Loucy (cell line): ENCODE measurements at regions not wholly inside any gene's neighbourhood (a gene's known extent, or its start where the extent isn't known, plus 50 kb on each side); places are given as distances from the start of the nearest gene placed in this dataset.

Experiments used
- H2AFZ ChIP-seq: fragments of 200-600 bp; sonication (generic); 2 replicates; pipeline ENCODE4 v1.6.0; 2016; ENCODE audit warnings: antibody characterized with exemption, mild to moderate bottlenecking, low read length, moderate library complexity
- H3F3A ChIP-seq: fragments of 200-600 bp; 2 replicates; pipeline ENCODE4 v1.6.0; 2016; ENCODE audit warnings: antibody characterized with exemption, low read depth, mild to moderate bottlenecking
- H3K27me3 ChIP-seq: fragments of 200-600 bp; sonication (generic); 2 replicates; pipeline ENCODE4 v1.6.1; 2014; ENCODE audit warnings: low read length, mild to moderate bottlenecking; ENCODE audit not compliant: insufficient read depth, poor library complexity, severe bottlenecking
- H3K36me3 ChIP-seq: fragments of 200-600 bp; sonication (generic); 2 replicates; pipeline ENCODE4 v1.6.1; 2016; ENCODE audit warnings: low read length; ENCODE audit not compliant: insufficient read depth
- H3K4me1 ChIP-seq: fragments of 200-600 bp; sonication (generic); 2 replicates; pipeline ENCODE4 v1.5.1; 2014; ENCODE audit warnings: low read length, mild to moderate bottlenecking; ENCODE audit not compliant: insufficient read depth, poor library complexity, severe bottlenecking
- H3K4me2 ChIP-seq: fragments of 200-600 bp; sonication (generic); 2 replicates; pipeline ENCODE4 v1.6.0; 2014; ENCODE audit warnings: antibody characterized with exemption, low read length, low read depth, mild to moderate bottlenecking; ENCODE audit not compliant: poor library complexity, severe bottlenecking
- H3K4me3 ChIP-seq: fragments of 200-600 bp; sonication (generic); 2 replicates; pipeline ENCODE4 v1.5.1; 2014; ENCODE audit warnings: low read length, mild to moderate bottlenecking, mixed read lengths; ENCODE audit not compliant: poor library complexity, severe bottlenecking
- H3K79me2 ChIP-seq: fragments of 200-600 bp; sonication (generic); 2 replicates; pipeline ENCODE4 v1.6.1; 2014; ENCODE audit warnings: low read length; ENCODE audit not compliant: insufficient read depth
- H3K9ac ChIP-seq: fragments of 200-600 bp; sonication (generic); 2 replicates; pipeline ENCODE4 v1.6.0; 2014; ENCODE audit warnings: mild to moderate bottlenecking, low read depth, low read length, moderate library complexity; ENCODE audit not compliant: poor library complexity, severe bottlenecking
- H3K9me2 ChIP-seq: fragments of 200-600 bp; sonication (generic); replicated peaks from 2 replicates; pipeline ENCODE4 v1.6.1; 2016; ENCODE audit warnings: low read depth, low read length, mixed read lengths
- H3K9me3 ChIP-seq: fragments of 200-600 bp; sonication (generic); 2 replicates; pipeline ENCODE4 v1.6.1; 2014; ENCODE audit warnings: mild to moderate bottlenecking, antibody characterized with exemption, low read length, low read depth; ENCODE audit not compliant: insufficient read depth
- H4K20me1 ChIP-seq: fragments of 200-600 bp; sonication (generic); 2 replicates; pipeline ENCODE4 v1.6.0; 2014; ENCODE audit warnings: antibody characterized with exemption, low read length, mild to moderate bottlenecking; ENCODE audit not compliant: insufficient read depth, poor library complexity, severe bottlenecking
- EZH2phosphoT487 ChIP-seq: fragments of 200-600 bp; IDR thresholded peaks from 2 replicates; pipeline ENCODE4 v1.6.1; 2018; ENCODE audit warnings: antibody characterized with exemption, mild to moderate bottlenecking, moderate library complexity, borderline replicate concordance
- TF ChIP-seq, protein P1 (sequence below): fragments of 200-600 bp; sonication (generic); conservative IDR thresholded peaks from 2 replicates; pipeline ENCODE4 v1.5.1; 2014; ENCODE audit warnings: mild to moderate bottlenecking, antibody characterized with exemption, low read length

DNA sequence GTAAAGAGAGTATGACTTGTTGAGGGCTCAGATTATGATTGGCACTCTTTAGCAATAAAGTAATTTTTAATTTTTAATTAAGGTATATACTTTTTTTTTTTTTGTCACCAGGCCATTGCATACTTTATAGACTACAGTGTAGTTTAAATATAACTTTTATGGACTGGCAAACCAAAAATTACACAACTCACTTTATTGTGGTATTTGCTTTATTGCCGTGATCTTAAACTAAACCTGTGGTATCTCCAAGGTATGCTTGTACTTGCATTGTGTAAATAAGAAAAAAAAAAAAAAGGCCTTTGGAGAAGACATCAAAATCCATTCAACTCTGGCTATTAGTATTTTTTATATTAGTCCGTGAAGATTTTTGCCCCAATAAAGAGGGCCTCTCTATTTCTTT, 646.7 kb upstream of the FOXG1 start:
- Histone ChIP-seq H4K20me1 (no peaks in the 10 kb centered on the region), H3K9ac (no peak overlapping the region)

DNA sequence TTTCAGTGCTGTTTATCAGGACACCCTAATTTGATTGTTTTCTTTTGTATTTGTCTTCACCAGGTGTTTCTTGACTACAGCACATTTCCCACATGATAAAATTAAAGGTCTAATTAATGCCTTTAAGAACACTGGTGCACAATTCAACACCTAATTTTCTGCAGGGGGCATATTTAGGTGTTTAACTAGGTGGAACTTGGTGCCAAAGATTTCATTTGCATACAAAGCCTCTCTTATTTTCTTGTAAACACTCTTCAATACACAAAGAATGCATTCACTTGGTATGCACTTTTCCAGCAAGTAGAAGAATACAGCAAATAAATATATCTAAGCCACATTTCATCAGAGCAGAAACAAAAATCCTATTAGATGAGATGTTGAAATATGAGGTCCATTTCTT, 646.2 kb upstream of the FOXG1 start:
- Histone ChIP-seq H3K4me3 (no peak overlapping the region), H2AFZ (no peak overlapping the region), H3K4me1 (no peaks in the 10 kb centered on the region), H3K9me2 (no peaks in the 10 kb centered on the region), H3K27me3 (no peaks in the 10 kb centered on the region), H3K9ac (no peak overlapping the region), H3F3A (no peaks in the 10 kb centered on the region), H4K20me1 (no peaks in the 10 kb centered on the region), H3K9me3 (no peaks in the 10 kb centered on the region), H3K79me2 (no peaks in the 10 kb centered on the region), H3K4me2 (no peak overlapping the region), H3K36me3 (no peaks in the 10 kb centered on the region)
- no peak for TF ChIP-seq EZH2phosphoT487
- TF ChIP-seq, protein P1, sequence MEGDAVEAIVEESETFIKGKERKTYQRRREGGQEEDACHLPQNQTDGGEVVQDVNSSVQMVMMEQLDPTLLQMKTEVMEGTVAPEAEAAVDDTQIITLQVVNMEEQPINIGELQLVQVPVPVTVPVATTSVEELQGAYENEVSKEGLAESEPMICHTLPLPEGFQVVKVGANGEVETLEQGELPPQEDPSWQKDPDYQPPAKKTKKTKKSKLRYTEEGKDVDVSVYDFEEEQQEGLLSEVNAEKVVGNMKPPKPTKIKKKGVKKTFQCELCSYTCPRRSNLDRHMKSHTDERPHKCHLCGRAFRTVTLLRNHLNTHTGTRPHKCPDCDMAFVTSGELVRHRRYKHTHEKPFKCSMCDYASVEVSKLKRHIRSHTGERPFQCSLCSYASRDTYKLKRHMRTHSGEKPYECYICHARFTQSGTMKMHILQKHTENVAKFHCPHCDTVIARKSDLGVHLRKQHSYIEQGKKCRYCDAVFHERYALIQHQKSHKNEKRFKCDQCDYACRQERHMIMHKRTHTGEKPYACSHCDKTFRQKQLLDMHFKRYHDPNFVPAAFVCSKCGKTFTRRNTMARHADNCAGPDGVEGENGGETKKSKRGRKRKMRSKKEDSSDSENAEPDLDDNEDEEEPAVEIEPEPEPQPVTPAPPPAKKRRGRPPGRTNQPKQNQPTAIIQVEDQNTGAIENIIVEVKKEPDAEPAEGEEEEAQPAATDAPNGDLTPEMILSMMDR, result no peak

More for the DNA sequence above, 646.7 kb upstream of the FOXG1 start:
- no peaks in the 10 kb centered on the region for H3K9me2 ChIP-seq
- no peaks in the 10 kb centered on the region for H3K4me1 ChIP-seq
- H3K9me3 ChIP-seq, result no peaks in the 10 kb centered on the region
- no peak overlapping the region for H3K4me3 ChIP-seq
- TF ChIP-seq, protein P1, result no peak
- no peak for TF ChIP-seq EZH2phosphoT487
- H2AFZ ChIP-seq, result no peak overlapping the region
- H3F3A ChIP-seq, result no peaks in the 10 kb centered on the region
- no peak overlapping the region for H3K4me2 ChIP-seq
- H3K27me3 ChIP-seq, result no peaks in the 10 kb centered on the region
- H3K79me2 ChIP-seq, result no peaks in the 10 kb centered on the region
- H3K36me3 ChIP-seq, result no peaks in the 10 kb centered on the region

DNA sequence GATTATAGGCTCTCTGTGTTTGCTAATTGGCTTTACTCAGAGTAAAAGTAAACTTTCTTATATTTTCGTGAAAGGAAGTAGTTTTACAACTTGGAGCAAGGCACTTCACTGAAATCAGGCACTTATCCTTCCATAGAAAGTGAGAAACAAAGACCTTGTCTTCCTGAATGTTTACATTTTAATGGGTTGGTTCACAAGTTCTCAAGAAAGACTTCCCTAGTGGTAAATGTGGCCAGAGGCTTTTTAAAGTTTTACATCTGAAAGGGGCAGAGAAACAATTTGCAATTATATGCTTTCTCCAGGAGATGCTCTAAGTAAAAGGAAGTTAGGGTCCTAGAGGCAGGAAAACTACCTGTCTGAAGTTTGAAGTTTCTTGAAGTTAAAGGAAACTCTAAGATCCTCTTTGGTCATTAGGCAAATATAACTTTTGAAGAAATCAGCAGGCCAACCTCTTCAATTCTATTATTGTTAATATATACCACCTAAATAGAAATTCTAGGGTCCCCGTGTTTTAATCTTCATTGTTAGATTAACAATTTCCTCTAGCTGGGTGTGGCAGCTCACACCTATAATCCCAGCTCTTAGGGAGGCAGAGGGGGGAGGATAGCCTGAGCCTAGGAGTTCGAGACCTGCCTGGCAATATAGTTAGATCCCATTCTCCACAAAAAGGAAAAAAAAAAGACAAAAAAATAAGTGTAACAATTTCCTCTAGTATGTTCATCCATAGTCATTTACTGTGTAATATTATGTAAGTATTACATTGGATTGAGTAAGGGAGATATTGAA, 644.9 kb upstream of the FOXG1 start:
- Histone ChIP-seq H3K9ac (no peak overlapping the region), H3K4me2 (no peak overlapping the region), H3K9me3 (no peaks in the 10 kb centered on the region), H3K27me3 (no peaks in the 10 kb centered on the region), H3F3A (no peaks in the 10 kb centered on the region), H3K79me2 (no peaks in the 10 kb centered on the region), H3K4me3 (no peak overlapping the region), H2AFZ (no peak overlapping the region), H3K36me3 (no peaks in the 10 kb centered on the region), H3K9me2 (no peaks in the 10 kb centered on the region), H3K4me1 (no peaks in the 10 kb centered on the region), H4K20me1 (no peaks in the 10 kb centered on the region)
- no peak for TF ChIP-seq EZH2phosphoT487
- TF ChIP-seq, protein P1, result no peak
